Osteoblast (primary cell): ENCODE measurements at regions not wholly inside any gene's neighbourhood (a gene's known extent, or its start where the extent isn't known, plus 50 kb on each side); places are given as distances from the start of the nearest gene placed in this dataset.
"Not testable (repeated sequence)": the region's sequence is repeated elsewhere in the genome, so short reads cannot be mapped to it uniquely, and the experiment has no call there.

Experiments
- DNase-seq: peaks from one replicate; pipeline ENCODE4 v3.0.0; 2011; ENCODE audit warnings: low spot score, mixed read lengths; ENCODE audit not compliant: insufficient read length; ENCODE audit errors: missing footprints
- H2AFZ ChIP-seq: 2 replicates; pipeline ENCODE4 v1.6.0; 2011; ENCODE audit warnings: mild to moderate bottlenecking, low read length
- H3K27ac ChIP-seq: 2 replicates; pipeline ENCODE4 v1.5.1; 2011; ENCODE audit warnings: mild to moderate bottlenecking, low read depth, low read length, moderate library complexity
- H3K27me3 ChIP-seq: 2 replicates; pipeline ENCODE4 v1.6.0; 2012; ENCODE audit warnings: mild to moderate bottlenecking, control low read depth, inconsistent platforms, low read length, moderate library complexity; ENCODE audit not compliant: insufficient read depth
- H3K36me3 ChIP-seq: 2 replicates; pipeline ENCODE4 v1.5.1; 2011; ENCODE audit warnings: mild to moderate bottlenecking, low read length, control low read depth, moderate library complexity; ENCODE audit not compliant: insufficient read depth
- H3K4me1 ChIP-seq: 2 replicates; pipeline ENCODE4 v1.5.1; 2011; ENCODE audit warnings: mild to moderate bottlenecking, low read length, control low read depth, moderate library complexity; ENCODE audit not compliant: insufficient read depth
- H3K4me2 ChIP-seq: 2 replicates; pipeline ENCODE4 v1.6.0; 2011; ENCODE audit warnings: mild to moderate bottlenecking, low read length; ENCODE audit not compliant: insufficient read depth
- H3K4me3 ChIP-seq: fragments of 200-600 bp; sonication (generic); 3 replicates; pipeline ENCODE4 v1.5.1; 2012; ENCODE audit warnings: mild to moderate bottlenecking, low read length, inconsistent platforms; ENCODE audit not compliant: insufficient read depth
- H3K79me2 ChIP-seq: 2 replicates; pipeline ENCODE4 v1.6.0; 2012; ENCODE audit warnings: mild to moderate bottlenecking, low read length, control low read depth, inconsistent platforms; ENCODE audit not compliant: insufficient read depth
- H3K9me3 ChIP-seq: 2 replicates; pipeline ENCODE4 v1.5.1; 2011; ENCODE audit warnings: low read depth, low read length, control low read depth
- H4K20me1 ChIP-seq: 2 replicates; pipeline ENCODE4 v1.6.0; 2012; ENCODE audit warnings: mild to moderate bottlenecking, low read length, control low read depth; ENCODE audit not compliant: insufficient read depth
- CTCF ChIP-seq: IDR thresholded peaks from 2 replicates; pipeline ENCODE4 v1.5.1; 2011; ENCODE audit warnings: mild to moderate bottlenecking, low read depth, low read length, moderate library complexity; ENCODE audit errors: extremely low read depth

GRCh38 chr14:106738075-106738474, 1211.7 kb downstream of the TMEM121 start:
- no peak overlapping the region for H3K4me2 ChIP-seq
- TF ChIP-seq CTCF = no peak
- no peak for DNase-seq
- no peaks in the 10 kb centered on the region for H3K36me3 ChIP-seq
- H2AFZ ChIP-seq = no peak overlapping the region
- no peaks in the 10 kb centered on the region for H3K4me1 ChIP-seq
- H3K4me3 ChIP-seq = no peak overlapping the region
- H3K9me3 ChIP-seq = no peaks in the 10 kb centered on the region
- H3K79me2 ChIP-seq = no peaks in the 10 kb centered on the region
- H3K27me3 ChIP-seq = no peaks in the 10 kb centered on the region
- H4K20me1 ChIP-seq = no peaks in the 10 kb centered on the region
- H3K27ac ChIP-seq = no peak overlapping the region

- not testable (repeated sequence) for H2AFZ ChIP-seq, DNase-seq, H3K4me1 ChIP-seq, H3K79me2 ChIP-seq, H3K27me3 ChIP-seq, H3K4me3 ChIP-seq, H4K20me1 ChIP-seq, H3K9me3 ChIP-seq, H3K4me2 ChIP-seq, H3K36me3 ChIP-seq, H3K27ac ChIP-seq
Measured at GRCh38 chr14:106738598-106739258, 1212.3 kb downstream of the TMEM121 start.

GRCh38 chr14:106741086-106741827, 1214.9 kb downstream of the TMEM121 start:
- not testable (repeated sequence) for H3K9me3 ChIP-seq, H3K4me1 ChIP-seq, H3K36me3 ChIP-seq, H3K79me2 ChIP-seq, DNase-seq, H3K4me3 ChIP-seq, H2AFZ ChIP-seq, H3K27me3 ChIP-seq, H4K20me1 ChIP-seq, H3K27ac ChIP-seq, H3K4me2 ChIP-seq

GRCh38 chr14:106745016-106745767, 1218.8 kb downstream of the TMEM121 start:
- H3K27me3 ChIP-seq, DNase-seq, H3K4me1 ChIP-seq, H4K20me1 ChIP-seq, H3K27ac ChIP-seq, H3K36me3 ChIP-seq, H2AFZ ChIP-seq, H3K4me2 ChIP-seq, H3K79me2 ChIP-seq, H3K9me3 ChIP-seq, H3K4me3 ChIP-seq: not testable (repeated sequence)

- not testable (repeated sequence) for H2AFZ ChIP-seq, H4K20me1 ChIP-seq, H3K27ac ChIP-seq, H3K9me3 ChIP-seq, H3K36me3 ChIP-seq, H3K4me2 ChIP-seq, DNase-seq, H3K4me1 ChIP-seq, H3K79me2 ChIP-seq, H3K27me3 ChIP-seq, H3K4me3 ChIP-seq
Measured at GRCh38 chr14:106750089-106750488, 1223.7 kb downstream of the TMEM121 start.

- not testable (repeated sequence) for H3K4me2 ChIP-seq, H3K4me3 ChIP-seq, H3K4me1 ChIP-seq, H2AFZ ChIP-seq, DNase-seq, H3K79me2 ChIP-seq, H3K9me3 ChIP-seq, H3K27ac ChIP-seq, H4K20me1 ChIP-seq, H3K27me3 ChIP-seq, H3K36me3 ChIP-seq
Measured at GRCh38 chr14:106753751-106754150, 1227.4 kb downstream of the TMEM121 start.

- H3K4me2 ChIP-seq, H3K27me3 ChIP-seq, H2AFZ ChIP-seq, H3K4me1 ChIP-seq, H4K20me1 ChIP-seq, H3K4me3 ChIP-seq, H3K9me3 ChIP-seq, H3K36me3 ChIP-seq, H3K27ac ChIP-seq, H3K79me2 ChIP-seq, DNase-seq: not testable (repeated sequence)
Measured at GRCh38 chr14:106757444-106757843, 1231.1 kb downstream of the TMEM121 start.
